ENCODE measurements at regions not wholly inside any gene's neighbourhood (a gene's known extent, or its start where the extent isn't known, plus 50 kb on each side); places are given as distances from the start of the nearest gene placed in this dataset.

- DNase-seq (ENCODE audit: low spot score) (no peak), ATAC-seq (no peak), FAIRE-seq (no peak)
- no peak overlapping the region for H3K4me2 ChIP-seq (ENCODE audit: low read depth, low read length)
- H3K4me1 ChIP-seq (ENCODE audit: insufficient read depth, low read length): no peaks in the 10 kb centered on the region
- in situ Hi-C loops (cut with HindIII; ENCODE audit: extremely low pct_ligation_motif_present, low pct_unique_long_range_greater_than_20kb) (no loop called here), intact Hi-C loops (cut with micrococcal nuclease; ENCODE audit: unreplicated experiment) (no loop called here)
- H3K9me3 ChIP-seq (ENCODE audit: low read length): no peaks in the 10 kb centered on the region
- H3K27me3 ChIP-seq (ENCODE audit: control insufficient read depth in 1 of 2, insufficient read depth in 2 of 2, low read length in 2 of 2): no peaks in the 10 kb centered on the region
- ChIA-PET POLR2A (no interaction called here), CTCF (ENCODE audit: low intra/inter-chr PET ratio, low total read pairs) (no interaction called here)
- no peak overlapping the region for H3K9ac ChIP-seq (ENCODE audit: insufficient read depth, low read depth, low read length)
- H3K4me3 ChIP-seq (replicated peaks in 1 of 3; ENCODE audit: insufficient read depth in 1 of 3, low read depth in 2 of 3, low read length in 3 of 3): no peak overlapping the region
- H2AFZ ChIP-seq (ENCODE audit: low read length): no peak overlapping the region
- no peaks in the 10 kb centered on the region for H3K36me3 ChIP-seq (replicated peaks in 1 of 2; ENCODE audit: control insufficient read depth in 1 of 2, insufficient read depth in 2 of 2, low read length in 2 of 2)
- 41% methylated on average over 4 of the region's 4 CpGs for WGBS (ENCODE audit: low lambda C conversion rate)
- no peaks in the 10 kb centered on the region for H3K79me2 ChIP-seq (ENCODE audit: insufficient read depth, low read length)
- no peaks in the 10 kb centered on the region for H4K20me1 ChIP-seq (ENCODE audit: insufficient read depth, low read length)
- no TSS peak for BruUV-seq (replicated peaks)
- H3K27ac ChIP-seq (ENCODE audit: extremely low read length, insufficient read depth, low read length): no peak overlapping the region
- TF ChIP-seq THAP11 (CRISPR knock-in tag; IDR thresholded peaks at IDR 0.05) (no peak), GLI4 (CRISPR knock-in tag; IDR thresholded peaks at IDR 0.05; ENCODE audit: borderline replicate concordance) (no peak), ZNF30 (CRISPR knock-in tag; IDR thresholded peaks at IDR 0.05) (no peak), ZBTB40 (IDR thresholded peaks at IDR 0.05) (no peak), ZBTB40 (CRISPR knock-in tag; IDR thresholded peaks at IDR 0.05) (no peak), HMGA1 (CRISPR knock-in tag; conservative IDR thresholded peaks at IDR 0.05) (no peak), HNRNPLL (IDR thresholded peaks at IDR 0.05; ENCODE audit: low read depth, low read length, poor library complexity, severe bottlenecking) (no peak), CHD4 (IDR thresholded peaks at IDR 0.05; ENCODE audit: borderline replicate concordance, low read length) (no peak), BRCA1 (CRISPR knock-in tag; IDR thresholded peaks at IDR 0.05) (no peak), ZNF224 (CRISPR knock-in tag; IDR thresholded peaks at IDR 0.05) (no peak), KDM5B (CRISPR knock-in tag; IDR thresholded peaks at IDR 0.05; ENCODE audit: borderline replicate concordance) (no peak)
- TF ChIP-seq, protein P1, sequence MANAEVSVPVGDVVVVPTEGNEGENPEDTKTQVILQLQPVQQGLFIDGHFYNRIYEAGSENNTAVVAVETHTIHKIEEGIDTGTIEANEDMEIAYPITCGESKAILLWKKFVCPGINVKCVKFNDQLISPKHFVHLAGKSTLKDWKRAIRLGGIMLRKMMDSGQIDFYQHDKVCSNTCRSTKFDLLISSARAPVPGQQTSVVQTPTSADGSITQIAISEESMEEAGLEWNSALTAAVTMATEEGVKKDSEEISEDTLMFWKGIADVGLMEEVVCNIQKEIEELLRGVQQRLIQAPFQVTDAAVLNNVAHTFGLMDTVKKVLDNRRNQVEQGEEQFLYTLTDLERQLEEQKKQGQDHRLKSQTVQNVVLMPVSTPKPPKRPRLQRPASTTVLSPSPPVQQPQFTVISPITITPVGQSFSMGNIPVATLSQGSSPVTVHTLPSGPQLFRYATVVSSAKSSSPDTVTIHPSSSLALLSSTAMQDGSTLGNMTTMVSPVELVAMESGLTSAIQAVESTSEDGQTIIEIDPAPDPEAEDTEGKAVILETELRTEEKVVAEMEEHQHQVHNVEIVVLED (CRISPR knock-in tag; IDR thresholded peaks at IDR 0.05; ENCODE audit: borderline replicate concordance): no peak
These were observed 321.6 kb upstream of the RUNX1 start for GRCh38 chr21:35370671-35371070.

Measured in HepG2 (cell line).